GM12878 (cell line): ENCODE measurements at regions not wholly inside any gene's neighbourhood (a gene's known extent, or its start where the extent isn't known, plus 50 kb on each side); places are given as distances from the start of the nearest gene placed in this dataset.

Experiments
- E4F1 ChIP-seq: fragments of 450-650 bp; IDR thresholded peaks from 2 replicates; pipeline ENCODE4 v1.6.1; 2018; ENCODE audit warnings: borderline replicate concordance, mild to moderate bottlenecking; ENCODE audit not compliant: partially characterized antibody
- EGR1 ChIP-seq, 2 experiments: IDR thresholded peaks; 1 replicate in 1 of 2; 2 replicates in 1 of 2; pipeline ENCODE4 v1.6.1; 2011 to 2012; ENCODE audit warnings: low read depth in 2 of 2, low read length in 2 of 2, borderline replicate concordance in 1 of 2, mild to moderate bottlenecking in 1 of 2, moderate library complexity in 1 of 2
- FOS ChIP-seq: IDR thresholded peaks from 3 replicates; pipeline ENCODE4 v1.6.1; 2011; ENCODE audit warnings: borderline replicate concordance; ENCODE audit not compliant: insufficient read length; ENCODE audit errors: extremely low read depth
- HDAC2 ChIP-seq: fragments of 200-600 bp; sonication (generic); IDR thresholded peaks from 2 replicates; pipeline ENCODE4 v1.6.1; 2017
- KLF5 ChIP-seq: fragments of 450-650 bp; IDR thresholded peaks from 2 replicates; pipeline ENCODE4 v1.6.1; 2014; ENCODE audit warnings: mild to moderate bottlenecking; ENCODE audit not compliant: partially characterized antibody
- NR2C1 ChIP-seq: fragments of 450-650 bp; IDR thresholded peaks from 2 replicates; pipeline ENCODE4 v1.6.1; 2017; ENCODE audit warnings: antibody characterized with exemption, mild to moderate bottlenecking, moderate library complexity
- PBX3 ChIP-seq: IDR thresholded peaks from 2 replicates; pipeline ENCODE4 v1.6.1; 2011; ENCODE audit warnings: mild to moderate bottlenecking, low read depth, low read length, moderate library complexity; ENCODE audit not compliant: insufficient replicate concordance
- POLR2AphosphoS5 ChIP-seq: IDR thresholded peaks from 2 replicates; pipeline ENCODE4 v1.6.1; 2011; ENCODE audit warnings: mild to moderate bottlenecking, low read length, inconsistent platforms
- SPI1 ChIP-seq: IDR thresholded peaks from 2 replicates; pipeline ENCODE4 v1.6.1; 2011; ENCODE audit warnings: low read depth, mild to moderate bottlenecking, low read length, moderate library complexity, borderline replicate concordance; ENCODE audit not compliant: insufficient read depth
- TCF12 ChIP-seq: IDR thresholded peaks from 2 replicates; pipeline ENCODE4 v1.6.1; 2011; ENCODE audit warnings: low read depth, mild to moderate bottlenecking, low read length
- TF ChIP-seq, protein P1 (sequence below): IDR thresholded peaks from 2 replicates; pipeline ENCODE4 v1.6.1; 2012; ENCODE audit warnings: improper control_type of control experiment, low read depth, low read length; ENCODE audit not compliant: insufficient replicate concordance
- TF ChIP-seq, protein P2 (sequence below): fragments of 450-650 bp; IDR thresholded peaks from 2 replicates; pipeline ENCODE4 v1.6.1; 2017; ENCODE audit warnings: mild to moderate bottlenecking, moderate library complexity
- TF ChIP-seq, protein P3 (sequence below): fragments of 450-650 bp; IDR thresholded peaks from 2 replicates; pipeline ENCODE4 v1.6.1; 2017; ENCODE audit warnings: mild to moderate bottlenecking, low read depth, inconsistent platforms; ENCODE audit not compliant: poor library complexity, severe bottlenecking

DNA sequence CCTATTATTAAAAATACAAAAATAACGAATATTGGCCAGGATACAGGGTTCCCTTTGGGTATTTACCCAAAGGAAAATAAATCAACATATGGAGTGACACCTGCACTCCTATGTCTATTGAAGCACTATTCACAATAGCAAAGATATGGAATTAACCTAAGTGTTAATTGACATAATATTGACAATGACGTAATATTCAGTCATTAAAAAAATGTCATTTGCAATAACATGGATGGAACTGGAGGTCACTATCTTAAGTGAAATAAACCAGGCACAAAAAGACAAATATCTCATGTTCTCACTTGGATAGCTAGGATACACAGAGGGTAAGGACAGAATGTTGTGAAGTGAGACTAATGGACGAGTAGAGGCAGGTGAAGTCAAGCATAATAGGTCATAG lies 326.3 kb upstream of the PTGER4 start (continued):
- TF ChIP-seq, protein P1, sequence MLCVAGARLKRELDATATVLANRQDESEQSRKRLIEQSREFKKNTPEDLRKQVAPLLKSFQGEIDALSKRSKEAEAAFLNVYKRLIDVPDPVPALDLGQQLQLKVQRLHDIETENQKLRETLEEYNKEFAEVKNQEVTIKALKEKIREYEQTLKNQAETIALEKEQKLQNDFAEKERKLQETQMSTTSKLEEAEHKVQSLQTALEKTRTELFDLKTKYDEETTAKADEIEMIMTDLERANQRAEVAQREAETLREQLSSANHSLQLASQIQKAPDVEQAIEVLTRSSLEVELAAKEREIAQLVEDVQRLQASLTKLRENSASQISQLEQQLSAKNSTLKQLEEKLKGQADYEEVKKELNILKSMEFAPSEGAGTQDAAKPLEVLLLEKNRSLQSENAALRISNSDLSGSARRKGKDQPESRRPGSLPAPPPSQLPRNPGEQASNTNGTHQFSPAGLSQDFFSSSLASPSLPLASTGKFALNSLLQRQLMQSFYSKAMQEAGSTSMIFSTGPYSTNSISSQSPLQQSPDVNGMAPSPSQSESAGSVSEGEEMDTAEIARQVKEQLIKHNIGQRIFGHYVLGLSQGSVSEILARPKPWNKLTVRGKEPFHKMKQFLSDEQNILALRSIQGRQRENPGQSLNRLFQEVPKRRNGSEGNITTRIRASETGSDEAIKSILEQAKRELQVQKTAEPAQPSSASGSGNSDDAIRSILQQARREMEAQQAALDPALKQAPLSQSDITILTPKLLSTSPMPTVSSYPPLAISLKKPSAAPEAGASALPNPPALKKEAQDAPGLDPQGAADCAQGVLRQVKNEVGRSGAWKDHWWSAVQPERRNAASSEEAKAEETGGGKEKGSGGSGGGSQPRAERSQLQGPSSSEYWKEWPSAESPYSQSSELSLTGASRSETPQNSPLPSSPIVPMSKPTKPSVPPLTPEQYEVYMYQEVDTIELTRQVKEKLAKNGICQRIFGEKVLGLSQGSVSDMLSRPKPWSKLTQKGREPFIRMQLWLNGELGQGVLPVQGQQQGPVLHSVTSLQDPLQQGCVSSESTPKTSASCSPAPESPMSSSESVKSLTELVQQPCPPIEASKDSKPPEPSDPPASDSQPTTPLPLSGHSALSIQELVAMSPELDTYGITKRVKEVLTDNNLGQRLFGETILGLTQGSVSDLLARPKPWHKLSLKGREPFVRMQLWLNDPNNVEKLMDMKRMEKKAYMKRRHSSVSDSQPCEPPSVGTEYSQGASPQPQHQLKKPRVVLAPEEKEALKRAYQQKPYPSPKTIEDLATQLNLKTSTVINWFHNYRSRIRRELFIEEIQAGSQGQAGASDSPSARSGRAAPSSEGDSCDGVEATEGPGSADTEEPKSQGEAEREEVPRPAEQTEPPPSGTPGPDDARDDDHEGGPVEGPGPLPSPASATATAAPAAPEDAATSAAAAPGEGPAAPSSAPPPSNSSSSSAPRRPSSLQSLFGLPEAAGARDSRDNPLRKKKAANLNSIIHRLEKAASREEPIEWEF: no peak
- no peak for TF ChIP-seq E4F1
- TF ChIP-seq, protein P2, sequence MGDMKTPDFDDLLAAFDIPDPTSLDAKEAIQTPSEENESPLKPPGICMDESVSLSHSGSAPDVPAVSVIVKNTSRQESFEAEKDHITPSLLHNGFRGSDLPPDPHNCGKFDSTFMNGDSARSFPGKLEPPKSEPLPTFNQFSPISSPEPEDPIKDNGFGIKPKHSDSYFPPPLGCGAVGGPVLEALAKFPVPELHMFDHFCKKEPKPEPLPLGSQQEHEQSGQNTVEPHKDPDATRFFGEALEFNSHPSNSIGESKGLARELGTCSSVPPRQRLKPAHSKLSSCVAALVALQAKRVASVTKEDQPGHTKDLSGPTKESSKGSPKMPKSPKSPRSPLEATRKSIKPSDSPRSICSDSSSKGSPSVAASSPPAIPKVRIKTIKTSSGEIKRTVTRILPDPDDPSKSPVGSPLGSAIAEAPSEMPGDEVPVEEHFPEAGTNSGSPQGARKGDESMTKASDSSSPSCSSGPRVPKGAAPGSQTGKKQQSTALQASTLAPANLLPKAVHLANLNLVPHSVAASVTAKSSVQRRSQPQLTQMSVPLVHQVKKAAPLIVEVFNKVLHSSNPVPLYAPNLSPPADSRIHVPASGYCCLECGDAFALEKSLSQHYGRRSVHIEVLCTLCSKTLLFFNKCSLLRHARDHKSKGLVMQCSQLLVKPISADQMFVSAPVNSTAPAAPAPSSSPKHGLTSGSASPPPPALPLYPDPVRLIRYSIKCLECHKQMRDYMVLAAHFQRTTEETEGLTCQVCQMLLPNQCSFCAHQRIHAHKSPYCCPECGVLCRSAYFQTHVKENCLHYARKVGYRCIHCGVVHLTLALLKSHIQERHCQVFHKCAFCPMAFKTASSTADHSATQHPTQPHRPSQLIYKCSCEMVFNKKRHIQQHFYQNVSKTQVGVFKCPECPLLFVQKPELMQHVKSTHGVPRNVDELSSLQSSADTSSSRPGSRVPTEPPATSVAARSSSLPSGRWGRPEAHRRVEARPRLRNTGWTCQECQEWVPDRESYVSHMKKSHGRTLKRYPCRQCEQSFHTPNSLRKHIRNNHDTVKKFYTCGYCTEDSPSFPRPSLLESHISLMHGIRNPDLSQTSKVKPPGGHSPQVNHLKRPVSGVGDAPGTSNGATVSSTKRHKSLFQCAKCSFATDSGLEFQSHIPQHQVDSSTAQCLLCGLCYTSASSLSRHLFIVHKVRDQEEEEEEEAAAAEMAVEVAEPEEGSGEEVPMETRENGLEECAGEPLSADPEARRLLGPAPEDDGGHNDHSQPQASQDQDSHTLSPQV: no peak
- TF ChIP-seq EGR1 (IDR thresholded peaks at IDR 0.05; ENCODE audit: borderline replicate concordance in 1 of 2, low read depth in 2 of 2, low read length in 2 of 2): no peak
- TF ChIP-seq SPI1: no peak
- no peak for TF ChIP-seq POLR2AphosphoS5
- TF ChIP-seq HDAC2: no peak
- TF ChIP-seq TCF12: no peak
- no peak for TF ChIP-seq FOS
- no peak for TF ChIP-seq PBX3
- TF ChIP-seq, protein P3, sequence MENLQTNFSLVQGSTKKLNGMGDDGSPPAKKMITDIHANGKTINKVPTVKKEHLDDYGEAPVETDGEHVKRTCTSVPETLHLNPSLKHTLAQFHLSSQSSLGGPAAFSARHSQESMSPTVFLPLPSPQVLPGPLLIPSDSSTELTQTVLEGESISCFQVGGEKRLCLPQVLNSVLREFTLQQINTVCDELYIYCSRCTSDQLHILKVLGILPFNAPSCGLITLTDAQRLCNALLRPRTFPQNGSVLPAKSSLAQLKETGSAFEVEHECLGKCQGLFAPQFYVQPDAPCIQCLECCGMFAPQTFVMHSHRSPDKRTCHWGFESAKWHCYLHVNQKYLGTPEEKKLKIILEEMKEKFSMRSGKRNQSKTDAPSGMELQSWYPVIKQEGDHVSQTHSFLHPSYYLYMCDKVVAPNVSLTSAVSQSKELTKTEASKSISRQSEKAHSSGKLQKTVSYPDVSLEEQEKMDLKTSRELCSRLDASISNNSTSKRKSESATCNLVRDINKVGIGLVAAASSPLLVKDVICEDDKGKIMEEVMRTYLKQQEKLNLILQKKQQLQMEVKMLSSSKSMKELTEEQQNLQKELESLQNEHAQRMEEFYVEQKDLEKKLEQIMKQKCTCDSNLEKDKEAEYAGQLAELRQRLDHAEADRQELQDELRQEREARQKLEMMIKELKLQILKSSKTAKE: no peak
- TF ChIP-seq KLF5: no peak
- no peak for TF ChIP-seq NR2C1
